PC-9 (cell line): ENCODE measurements at regions not wholly inside any gene's neighbourhood (a gene's known extent, or its start where the extent isn't known, plus 50 kb on each side); places are given as distances from the start of the nearest gene placed in this dataset.

Source experiments
- CTCF ChIP-seq: fragments of 200-600 bp; sonication (generic); conservative IDR thresholded peaks from 2 replicates; pipeline ENCODE4 v1.6.1; 2017; ENCODE audit warnings: mixed run types, antibody characterized with exemption, mild to moderate bottlenecking, moderate library complexity
- EZH2 ChIP-seq: fragments of 200-600 bp; sonication (generic); IDR thresholded peaks from 2 replicates; pipeline ENCODE4 v1.8.0; 2017; ENCODE audit warnings: antibody characterized with exemption, low read depth

DNA sequence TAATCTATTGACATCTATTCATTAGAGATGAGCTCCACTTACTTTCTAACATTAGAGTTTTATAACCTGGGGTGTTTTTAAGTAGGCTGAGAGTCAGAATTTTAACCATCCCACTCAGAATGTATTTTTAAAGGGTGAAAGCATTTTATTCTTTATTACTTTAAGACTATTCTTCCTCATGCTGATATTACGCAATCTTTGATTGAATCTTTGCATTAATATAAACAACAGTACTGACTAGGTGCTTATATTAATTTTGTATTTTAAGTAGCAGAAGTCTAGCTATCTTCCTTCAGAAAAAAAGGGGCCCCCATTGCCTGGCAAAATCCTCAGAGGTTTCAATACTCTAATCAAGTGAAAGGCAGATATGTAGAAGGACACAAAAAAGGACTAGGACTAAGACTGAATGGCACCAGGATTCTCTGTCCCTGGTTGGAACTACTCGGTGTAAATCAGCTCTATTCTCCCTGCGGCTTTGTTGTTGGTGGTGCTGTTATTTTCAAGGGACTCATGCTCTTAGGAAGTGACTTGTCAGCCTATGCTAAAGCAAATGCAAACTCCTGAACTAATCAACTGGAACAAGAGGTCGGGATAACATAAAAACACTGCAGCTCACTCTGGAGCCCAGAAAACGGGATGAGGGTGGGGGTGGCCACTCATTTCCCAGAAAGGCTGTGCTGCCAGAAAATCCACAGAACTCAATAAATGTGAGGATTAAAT lies 1324.4 kb downstream of the GRIK2 start:
- TF ChIP-seq CTCF = no peak
- no peak for TF ChIP-seq EZH2
